ENCODE measurements at regions not wholly inside any gene's neighbourhood (a gene's known extent, or its start where the extent isn't known, plus 50 kb on each side); places are given as distances from the start of the nearest gene placed in this dataset.

GRCh38 chr2:129709001-129709955 is 270.2 kb upstream of the RAB6C start:
- DNase-seq: no peak

- DNase-seq: no peak
Observed at GRCh38 chr2:129709956-129710598, 269.4 kb upstream of the RAB6C start.

GRCh38 chr2:129710670-129711495 is 268.6 kb upstream of the RAB6C start:
- DNase-seq: no peak

GRCh38 chr2:129711816-129712675 is 267.4 kb upstream of the RAB6C start:
- no peak for DNase-seq

- no peak for DNase-seq
Observed at GRCh38 chr2:129712676-129712985, 266.8 kb upstream of the RAB6C start.

GRCh38 chr2:129713337-129713736 is 266.1 kb upstream of the RAB6C start:
- no peak for DNase-seq

GRCh38 chr2:129716781-129717559 is 262.5 kb upstream of the RAB6C start:
- DNase-seq: no peak

GRCh38 chr2:129717560-129718130 is 261.8 kb upstream of the RAB6C start:
- DNase-seq: no peak

- no peak for DNase-seq
Observed at GRCh38 chr2:129719335-129719734, 260.1 kb upstream of the RAB6C start.

- no peak for DNase-seq
Observed at GRCh38 chr2:129720360-129720759, 259.1 kb upstream of the RAB6C start.

- DNase-seq: no peak
Observed at GRCh38 chr2:129720761-129721160, 258.7 kb upstream of the RAB6C start.

GRCh38 chr2:129721236-129721635 is 258.2 kb upstream of the RAB6C start:
- DNase-seq: no peak

- no peak for DNase-seq
Observed at GRCh38 chr2:129721846-129722245, 257.6 kb upstream of the RAB6C start.

GRCh38 chr2:129722306-129723019 is 257.0 kb upstream of the RAB6C start:
- no peak for DNase-seq

GRCh38 chr2:129723277-129724020 is 256.0 kb upstream of the RAB6C start:
- no peak for DNase-seq

- no peak for DNase-seq
Observed at GRCh38 chr2:129724021-129724757, 255.3 kb upstream of the RAB6C start.

- no peak for DNase-seq
Observed at GRCh38 chr2:129726216-129726615, 253.2 kb upstream of the RAB6C start.

GRCh38 chr2:129727286-129727685 is 252.2 kb upstream of the RAB6C start:
- no peak for DNase-seq

Data from T-helper 2 cell (primary cell).